CD14-positive monocyte (primary cell): ENCODE measurements at regions not wholly inside any gene's neighbourhood (a gene's known extent, or its start where the extent isn't known, plus 50 kb on each side); places are given as distances from the start of the nearest gene placed in this dataset.

Experiments
- DNase-seq, 3 donors: peaks; one replicate each; pipeline ENCODE4 v3.0.0-alpha.2; 2011 to 2022
- H2AFZ ChIP-seq: 2 replicates; pipeline ENCODE4 v1.6.0; 2012; ENCODE audit warnings: mild to moderate bottlenecking, low read depth, low read length, inconsistent platforms; ENCODE audit not compliant: insufficient read depth, poor library complexity, severe bottlenecking
- H3K27ac ChIP-seq, 2 donors: 1 replicate in 1 of 2; 2 replicates in 1 of 2; pipeline ENCODE4 v1.5.1; 2012 to 2013; ENCODE audit warnings: low read length in 2 of 2, control low read depth in 1 of 2, inconsistent platforms in 1 of 2, low read depth in 1 of 2, mild to moderate bottlenecking in 1 of 2
- H3K27me3 ChIP-seq, 2 donors: one replicate each; pipeline versions ENCODE4 v1.6.0 to v1.6.1; 2011 to 2013; ENCODE audit warnings: low read length in 2 of 2; ENCODE audit not compliant: control insufficient read depth in 2 of 2, insufficient read depth in 2 of 2
- H3K36me3 ChIP-seq, 2 donors: replicated peaks in 1 of 2; 1 replicate in 1 of 2; 2 replicates in 1 of 2; pipeline versions ENCODE4 v1.5.1 to v1.6.1; 2012 to 2013; ENCODE audit warnings: low read length in 2 of 2, control low read depth in 1 of 2, inconsistent platforms in 1 of 2, mild to moderate bottlenecking in 1 of 2; ENCODE audit not compliant: insufficient read depth in 2 of 2, control insufficient read depth in 1 of 2
- H3K4me1 ChIP-seq, 2 donors: 1 replicate in 1 of 2; 2 replicates in 1 of 2; pipeline versions ENCODE4 v1.5.1 to v1.6.1; 2012 to 2013; ENCODE audit warnings: low read length in 2 of 2, control low read depth in 1 of 2, inconsistent platforms in 1 of 2, mild to moderate bottlenecking in 1 of 2, moderate library complexity in 1 of 2; ENCODE audit not compliant: insufficient read depth in 2 of 2, control insufficient read depth in 1 of 2
- H3K4me2 ChIP-seq: replicated peaks from 2 replicates; pipeline ENCODE3; 2012; ENCODE audit warnings: low read length, moderate library complexity, mild to moderate bottlenecking; ENCODE audit not compliant: poor library complexity, severe bottlenecking; ENCODE audit errors: extremely low read depth
- H3K4me3 ChIP-seq, 3 experiments: fragments of 200-600 bp in 1 of 3; sonication (generic) in 1 of 3; replicated peaks in 1 of 3; 1 replicate in 2 of 3; 2 replicates in 1 of 3; pipeline ENCODE4 v1.5.1; 2011 to 2013; ENCODE audit warnings: low read length in 3 of 3, mild to moderate bottlenecking in 3 of 3, control low read depth in 2 of 3, low read depth in 2 of 3, inconsistent platforms in 1 of 3, moderate library complexity in 1 of 3
- H3K79me2 ChIP-seq: 2 replicates; pipeline ENCODE4 v1.6.0; 2012; ENCODE audit warnings: mild to moderate bottlenecking, control low read depth, inconsistent platforms, low read length, moderate library complexity; ENCODE audit not compliant: insufficient read depth
- H3K9ac ChIP-seq: 2 replicates; pipeline ENCODE4 v1.6.0; 2017; ENCODE audit warnings: low read length, mild to moderate bottlenecking; ENCODE audit not compliant: insufficient read depth, poor library complexity, severe bottlenecking
- H3K9me3 ChIP-seq, 2 donors: replicated peaks in 1 of 2; 1 replicate in 1 of 2; 2 replicates in 1 of 2; pipeline versions ENCODE4 v1.5.1 to v1.6.1; 2012 to 2013; ENCODE audit warnings: low read length in 2 of 2, control low read depth in 1 of 2; ENCODE audit not compliant: control insufficient read depth in 1 of 2, insufficient read depth in 1 of 2
- H4K20me1 ChIP-seq: 2 replicates; pipeline ENCODE4 v1.6.0; 2012; ENCODE audit warnings: mild to moderate bottlenecking, low read length, control low read depth, moderate library complexity; ENCODE audit not compliant: insufficient read depth
- H3K27ac Mint-ChIP-seq, 7 donors: one replicate each; pipeline ENCODE4 v1.8.0; 2020; ENCODE audit warnings: mild to moderate bottlenecking in 7 of 7, mixed read lengths in 7 of 7, moderate library complexity in 6 of 7, inconsistent platforms in 2 of 7
- H3K27me3 Mint-ChIP-seq, 3 donors: one replicate each; pipeline ENCODE4 v1.8.0; 2021 to 2022; ENCODE audit warnings: low read depth in 3 of 3, mild to moderate bottlenecking in 3 of 3, mixed read lengths in 3 of 3, moderate library complexity in 3 of 3, inconsistent platforms in 1 of 3
- H3K36me3 Mint-ChIP-seq, 2 donors: one replicate each; pipeline ENCODE4 v1.8.0; 2020; ENCODE audit warnings: mixed read lengths in 2 of 2, inconsistent platforms in 1 of 2, mild to moderate bottlenecking in 1 of 2
- H3K4me1 Mint-ChIP-seq: one replicate; pipeline ENCODE4 v1.8.0; 2020; ENCODE audit warnings: mild to moderate bottlenecking, mixed read lengths
- H3K4me3 Mint-ChIP-seq, 2 donors: one replicate each; pipeline ENCODE4 v1.8.0; 2020; ENCODE audit warnings: mild to moderate bottlenecking in 2 of 2, mixed read lengths in 2 of 2, moderate library complexity in 1 of 2
- H3K9me3 Mint-ChIP-seq, 7 donors: one replicate each; pipeline ENCODE4 v1.8.0; 2020 to 2022; ENCODE audit warnings: mixed read lengths in 7 of 7, mild to moderate bottlenecking in 6 of 7, moderate library complexity in 6 of 7, inconsistent platforms in 2 of 7
- WGBS: methylation state at CpG from one replicate; pipeline ENCODE4 v1.1.5; 2013; ENCODE audit warnings: missing lambda C conversion rate; ENCODE audit not compliant: insufficient coverage; 5-methylcytosine and 5-hydroxymethylcytosine counted together
- intact Hi-C, 2 donors: fragments of 100-400 bp; cut with micrococcal nuclease; formaldehyde crosslinking; loops; one replicate each; pipeline versions ENCODE4 v1.15.0 to v1.15.1; 2023
- TF ChIP-seq, protein P1 (sequence below): fragments of 200-600 bp; IDR thresholded peaks from one replicate; pipeline ENCODE4 v1.8.0; 2022; ENCODE audit warnings: antibody characterized with exemption, mild to moderate bottlenecking

DNA sequence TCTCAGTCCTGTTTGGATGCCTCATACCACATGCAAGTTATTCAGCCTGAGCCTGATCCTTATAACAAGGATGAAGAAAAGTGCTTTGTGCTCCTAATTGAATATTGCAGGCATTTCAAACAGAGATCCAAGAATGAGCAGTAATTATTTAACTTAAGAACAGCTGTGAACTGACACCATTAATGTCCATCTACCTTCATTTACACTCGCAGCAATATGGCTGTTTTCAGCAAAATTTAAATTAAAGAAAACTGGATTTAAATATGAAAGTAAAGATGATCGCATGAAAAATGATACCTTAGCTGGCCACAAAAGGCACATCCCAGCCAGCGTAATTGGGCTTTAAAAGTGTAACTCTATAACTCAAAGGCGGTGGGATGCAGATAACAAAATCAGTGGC, 466.3 kb downstream of the GALC start:
- Histone ChIP-seq H3K9ac (no peak overlapping the region), H3K79me2 (no peaks in the 10 kb centered on the region), H3K4me1 (no peaks in the 10 kb centered on the region), H4K20me1 (no peaks in the 10 kb centered on the region), H2AFZ (no peak overlapping the region), H3K27ac (no peak overlapping the region), H3K27me3 (no peaks in the 10 kb centered on the region), H3K4me3 (no peak overlapping the region), H3K36me3 (no peaks in the 10 kb centered on the region), H3K4me2 (no peak overlapping the region), H3K9me3 (peaks cover 0 to 4% of the 10 kb centered on the region in 2 donors)
- no peak overlapping the region for H3K4me3 Mint-ChIP-seq
- H3K9me3 Mint-ChIP-seq, result peaks cover 0 to 6% (median 2%) of the 10 kb centered on the region in 7 donors
- intact Hi-C loops, result no loop called here
- TF ChIP-seq, protein P1, sequence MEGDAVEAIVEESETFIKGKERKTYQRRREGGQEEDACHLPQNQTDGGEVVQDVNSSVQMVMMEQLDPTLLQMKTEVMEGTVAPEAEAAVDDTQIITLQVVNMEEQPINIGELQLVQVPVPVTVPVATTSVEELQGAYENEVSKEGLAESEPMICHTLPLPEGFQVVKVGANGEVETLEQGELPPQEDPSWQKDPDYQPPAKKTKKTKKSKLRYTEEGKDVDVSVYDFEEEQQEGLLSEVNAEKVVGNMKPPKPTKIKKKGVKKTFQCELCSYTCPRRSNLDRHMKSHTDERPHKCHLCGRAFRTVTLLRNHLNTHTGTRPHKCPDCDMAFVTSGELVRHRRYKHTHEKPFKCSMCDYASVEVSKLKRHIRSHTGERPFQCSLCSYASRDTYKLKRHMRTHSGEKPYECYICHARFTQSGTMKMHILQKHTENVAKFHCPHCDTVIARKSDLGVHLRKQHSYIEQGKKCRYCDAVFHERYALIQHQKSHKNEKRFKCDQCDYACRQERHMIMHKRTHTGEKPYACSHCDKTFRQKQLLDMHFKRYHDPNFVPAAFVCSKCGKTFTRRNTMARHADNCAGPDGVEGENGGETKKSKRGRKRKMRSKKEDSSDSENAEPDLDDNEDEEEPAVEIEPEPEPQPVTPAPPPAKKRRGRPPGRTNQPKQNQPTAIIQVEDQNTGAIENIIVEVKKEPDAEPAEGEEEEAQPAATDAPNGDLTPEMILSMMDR, result no peak
- no peaks in the 10 kb centered on the region for H3K4me1 Mint-ChIP-seq
- WGBS, result 88% methylated on average over 3 of the region's 4 CpGs
- DNase-seq, result no peak
- H3K27ac Mint-ChIP-seq, result no peak overlapping the region
- no peaks in the 10 kb centered on the region for H3K36me3 Mint-ChIP-seq
- H3K27me3 Mint-ChIP-seq, result peaks cover 0 to 2% (median 0%) of the 10 kb centered on the region in 3 donors

DNA sequence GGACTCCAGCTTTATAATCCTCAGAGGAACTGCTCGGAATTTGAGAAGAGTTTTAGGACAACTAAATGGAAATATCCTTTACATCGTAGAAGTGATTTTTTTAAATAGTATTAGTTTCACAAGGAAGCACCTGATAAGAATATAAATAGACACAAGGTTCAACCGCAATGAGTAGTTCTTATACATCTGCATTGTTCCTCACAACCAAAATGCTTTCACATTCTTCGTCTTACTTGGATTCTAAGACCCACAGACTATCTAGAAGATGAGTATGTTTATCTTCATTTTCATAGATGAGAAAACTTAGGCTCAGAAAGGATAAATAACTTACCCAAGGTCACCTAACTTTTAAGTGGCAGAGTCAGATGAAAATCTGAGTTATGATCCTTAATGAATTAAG, 469.0 kb downstream of the GALC start:
- Histone ChIP-seq H2AFZ (no peak overlapping the region), H3K27ac (no peak overlapping the region)
- no CpG with 5 or more reads among the region's 4 CpGs for WGBS

More for the DNA sequence above, 469.0 kb downstream of the GALC start:
- H3K4me2 ChIP-seq, result no peak overlapping the region
- no peaks in the 10 kb centered on the region for H3K36me3 Mint-ChIP-seq
- no peaks in the 10 kb centered on the region for H3K4me1 Mint-ChIP-seq
- DNase-seq, result no peak
- H3K36me3 ChIP-seq, result no peaks in the 10 kb centered on the region
- H3K9me3 ChIP-seq, result no peaks in the 10 kb centered on the region
- no peaks in the 10 kb centered on the region for H3K4me1 ChIP-seq
- H3K79me2 ChIP-seq, result no peaks in the 10 kb centered on the region
- H3K4me3 Mint-ChIP-seq, result no peak overlapping the region
- H3K27me3 ChIP-seq, result no peaks in the 10 kb centered on the region
- TF ChIP-seq, protein P1, result no peak
- H4K20me1 ChIP-seq, result no peaks in the 10 kb centered on the region
- peaks cover 0 to 2% (median 0%) of the 10 kb centered on the region in 3 donors for H3K27me3 Mint-ChIP-seq
- no peak overlapping the region for H3K9ac ChIP-seq
- intact Hi-C loops, result no loop called here
- H3K9me3 Mint-ChIP-seq, result peaks cover 0 to 5% (median 3%) of the 10 kb centered on the region in 7 donors
- no peak overlapping the region for H3K27ac Mint-ChIP-seq
- no peak overlapping the region for H3K4me3 ChIP-seq
